HUES6 (cell line): ENCODE measurements at regions not wholly inside any gene's neighbourhood (a gene's known extent, or its start where the extent isn't known, plus 50 kb on each side); places are given as distances from the start of the nearest gene placed in this dataset.

Source experiments
- H3K27ac ChIP-seq: 2 replicates; pipeline ENCODE4 v1.7.0; 2013; ENCODE audit warnings: low read depth, mild to moderate bottlenecking, low read length, inconsistent platforms
- H3K27me3 ChIP-seq: 2 replicates; pipeline ENCODE4 v1.6.1; 2013; ENCODE audit warnings: low read length; ENCODE audit not compliant: control insufficient read depth, insufficient read depth
- H3K36me3 ChIP-seq: 2 replicates; pipeline ENCODE4 v1.6.1; 2013; ENCODE audit warnings: low read length; ENCODE audit not compliant: control insufficient read depth, insufficient read depth
- H3K4me1 ChIP-seq: 2 replicates; pipeline ENCODE4 v1.6.1; 2013; ENCODE audit warnings: low read length; ENCODE audit not compliant: control insufficient read depth, insufficient read depth
- H3K4me3 ChIP-seq: 2 replicates; pipeline ENCODE4 v1.5.1; 2013; ENCODE audit warnings: low read depth, low read length
- H3K9ac ChIP-seq: one replicate; pipeline ENCODE4 v1.6.1; 2013; ENCODE audit warnings: mild to moderate bottlenecking, low read length
- H3K9me3 ChIP-seq: 2 replicates; pipeline ENCODE4 v1.6.1; 2013; ENCODE audit warnings: low read depth, low read length; ENCODE audit not compliant: control insufficient read depth, insufficient read depth

DNA sequence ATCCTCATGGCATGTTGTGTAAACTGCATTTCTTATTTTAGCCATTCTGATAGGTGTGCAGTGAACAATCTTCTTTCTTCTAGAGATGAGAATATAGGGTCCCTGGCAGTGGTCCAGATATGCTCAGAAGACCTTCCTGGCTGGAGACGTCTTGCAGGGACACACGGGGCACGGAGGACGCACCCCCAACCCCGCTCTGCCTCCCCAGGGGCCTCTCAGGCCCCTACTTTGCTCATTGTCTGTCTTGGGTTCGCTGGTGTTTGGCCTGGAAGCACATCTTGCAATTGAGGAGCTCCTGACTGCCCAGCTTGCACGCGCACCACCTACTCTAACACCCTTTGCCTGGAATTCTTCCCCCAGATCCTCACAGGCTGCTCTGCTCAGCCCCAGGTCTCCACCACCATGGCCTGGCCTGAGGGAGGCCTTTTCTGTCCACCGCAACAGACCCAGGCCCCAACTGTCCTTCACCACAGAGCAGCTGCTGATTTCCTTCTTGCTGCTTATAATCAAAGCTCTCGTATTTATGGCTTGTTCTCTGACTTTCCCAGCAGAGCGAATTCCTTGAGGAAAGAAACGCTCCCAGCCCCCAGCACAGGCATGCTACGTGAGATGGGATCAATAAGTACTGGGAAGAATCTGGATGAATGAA lies 295.9 kb upstream of the HDAC4 start:
- no peak overlapping the region for H3K4me3 ChIP-seq
- H3K27me3 ChIP-seq: no peaks in the 10 kb centered on the region
- H3K27ac ChIP-seq: no peak overlapping the region
- no peaks in the 10 kb centered on the region for H3K36me3 ChIP-seq
- no peaks in the 10 kb centered on the region for H3K9me3 ChIP-seq
- H3K4me1 ChIP-seq: no peaks in the 10 kb centered on the region
- H3K9ac ChIP-seq: no peak overlapping the region

DNA sequence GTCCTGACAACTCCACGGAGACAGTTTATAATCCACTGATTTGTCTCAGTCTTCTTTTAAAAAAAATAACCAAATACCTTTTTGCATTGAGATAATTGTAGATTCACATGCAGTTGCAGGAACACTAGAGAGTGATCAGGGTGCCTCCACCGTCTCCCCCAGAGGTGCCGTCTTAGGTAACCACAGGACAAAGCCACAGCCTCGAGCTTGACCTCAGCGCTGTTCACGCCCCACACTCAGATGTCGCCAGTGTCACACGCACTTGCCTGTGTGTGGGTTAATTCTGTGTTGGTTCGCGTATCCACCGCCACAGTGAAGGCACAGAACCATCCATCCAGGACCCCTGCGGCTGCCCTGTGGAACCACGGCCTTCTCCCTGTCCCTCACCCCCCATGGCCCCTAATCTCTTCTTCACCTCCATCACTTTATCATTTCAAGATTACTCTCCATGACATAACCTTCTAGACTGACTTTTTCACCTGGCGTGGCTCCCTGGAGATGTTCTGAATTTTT lies 295.0 kb upstream of the HDAC4 start:
- no peaks in the 10 kb centered on the region for H3K4me1 ChIP-seq
- H3K36me3 ChIP-seq: no peaks in the 10 kb centered on the region
- no peaks in the 10 kb centered on the region for H3K27me3 ChIP-seq
- H3K9me3 ChIP-seq: no peaks in the 10 kb centered on the region
- H3K9ac ChIP-seq: no peak overlapping the region
- no peak overlapping the region for H3K4me3 ChIP-seq
- no peak overlapping the region for H3K27ac ChIP-seq

DNA sequence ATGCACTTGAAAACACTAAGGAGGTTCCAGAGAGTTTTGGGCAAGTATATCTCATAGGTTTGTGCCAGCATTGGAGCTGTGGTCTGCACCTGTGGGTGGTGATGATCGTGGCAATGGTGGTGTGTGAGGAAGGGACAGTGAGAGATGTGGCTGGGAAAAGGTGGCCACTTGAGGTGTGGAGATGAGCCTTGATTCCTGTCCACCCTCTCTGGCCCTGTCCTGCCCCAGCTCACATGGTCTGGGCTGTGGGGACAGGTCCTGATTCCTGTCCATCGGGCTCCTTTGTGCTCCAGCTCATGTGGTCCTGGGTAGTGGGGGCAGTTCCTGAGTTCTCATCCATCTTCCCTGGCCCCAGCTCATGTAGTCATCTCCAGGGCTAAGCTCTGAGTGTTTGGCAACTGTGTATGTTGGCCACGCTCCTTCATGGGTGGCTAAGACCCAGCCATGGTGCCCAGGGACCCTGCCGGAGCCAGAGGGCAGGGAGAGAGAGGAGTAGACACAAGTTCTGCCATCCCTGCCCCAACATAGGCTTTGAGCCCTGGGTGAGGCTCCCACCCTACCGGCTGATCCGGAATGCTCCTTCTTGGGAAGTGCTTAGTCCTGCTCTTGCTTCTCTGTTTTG lies 294.4 kb upstream of the HDAC4 start:
- H3K27me3 ChIP-seq: no peaks in the 10 kb centered on the region
- no peak overlapping the region for H3K27ac ChIP-seq
- H3K36me3 ChIP-seq: no peaks in the 10 kb centered on the region
- peaks cover under 1% of the 10 kb centered on the region; the same call in 1 of the 2 replicates for H3K4me1 ChIP-seq
- H3K9me3 ChIP-seq: no peaks in the 10 kb centered on the region
- H3K9ac ChIP-seq: no peak overlapping the region
- H3K4me3 ChIP-seq: no peak overlapping the region

DNA sequence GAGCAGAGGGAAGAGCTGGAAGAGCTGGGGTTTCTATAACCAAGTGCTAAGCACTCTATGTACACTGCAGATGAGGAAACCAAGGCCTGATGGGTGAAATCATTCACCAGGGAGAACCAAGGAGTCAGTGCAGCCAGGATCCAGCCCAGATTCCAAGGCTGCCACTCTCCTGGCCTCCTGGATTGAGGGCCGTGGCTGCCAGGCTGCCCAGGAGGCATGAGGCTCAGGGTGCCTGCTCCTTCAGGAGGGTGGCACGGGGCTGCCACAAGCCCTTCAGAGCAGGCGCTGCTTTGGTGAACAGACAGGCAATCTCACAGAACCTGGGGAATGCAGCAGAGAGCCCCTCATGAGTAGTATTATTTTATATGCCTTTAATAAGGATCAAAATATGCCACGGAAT lies 293.7 kb upstream of the HDAC4 start:
- no peak overlapping the region for H3K9ac ChIP-seq
- H3K4me1 ChIP-seq: peaks cover 4% of the 10 kb centered on the region; the same call in 1 of the 2 replicates
- no peaks in the 10 kb centered on the region for H3K9me3 ChIP-seq
- H3K4me3 ChIP-seq: no peak overlapping the region
- H3K27ac ChIP-seq: no peak overlapping the region
- no peaks in the 10 kb centered on the region for H3K36me3 ChIP-seq
- no peaks in the 10 kb centered on the region for H3K27me3 ChIP-seq

DNA sequence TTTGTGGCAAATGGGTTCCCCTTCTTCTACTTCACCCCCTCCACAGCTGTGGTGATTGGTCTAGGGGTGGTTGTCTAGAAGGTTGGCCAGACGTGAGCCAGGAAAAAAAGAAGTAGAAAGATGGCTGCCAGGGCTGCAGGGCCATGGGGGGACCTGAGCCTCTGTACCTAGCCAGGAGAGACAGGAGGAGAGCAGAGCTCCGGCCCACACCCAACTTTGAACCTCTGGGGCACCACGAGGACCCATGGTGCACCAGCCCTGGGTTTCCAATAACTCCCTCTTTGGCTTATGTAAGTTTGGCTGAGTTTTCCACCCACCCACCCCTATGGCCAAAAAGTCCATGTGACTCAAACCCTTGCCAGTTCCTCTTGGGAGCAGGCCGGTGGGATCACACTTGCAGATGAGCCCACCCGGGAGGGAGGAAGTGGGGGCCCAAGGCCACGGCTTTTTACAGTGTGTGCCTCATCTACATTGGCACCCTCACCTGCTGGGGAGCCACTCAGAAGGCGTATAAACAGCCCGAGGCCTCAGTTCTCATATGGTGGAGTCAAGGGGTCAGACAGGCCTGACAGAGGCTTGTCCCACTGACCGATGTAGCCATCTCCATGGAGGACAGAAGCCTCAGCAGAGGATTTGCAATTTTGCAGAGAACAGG lies 293.1 kb upstream of the HDAC4 start:
- Histone ChIP-seq H3K4me3 (no peak overlapping the region), H3K27ac (no peak overlapping the region), H3K9ac (no peak overlapping the region), H3K36me3 (no peaks in the 10 kb centered on the region), H3K9me3 (no peaks in the 10 kb centered on the region), H3K4me1 (peaks cover 4% of the 10 kb centered on the region; the same call in 1 of the 2 replicates), H3K27me3 (no peaks in the 10 kb centered on the region)

DNA sequence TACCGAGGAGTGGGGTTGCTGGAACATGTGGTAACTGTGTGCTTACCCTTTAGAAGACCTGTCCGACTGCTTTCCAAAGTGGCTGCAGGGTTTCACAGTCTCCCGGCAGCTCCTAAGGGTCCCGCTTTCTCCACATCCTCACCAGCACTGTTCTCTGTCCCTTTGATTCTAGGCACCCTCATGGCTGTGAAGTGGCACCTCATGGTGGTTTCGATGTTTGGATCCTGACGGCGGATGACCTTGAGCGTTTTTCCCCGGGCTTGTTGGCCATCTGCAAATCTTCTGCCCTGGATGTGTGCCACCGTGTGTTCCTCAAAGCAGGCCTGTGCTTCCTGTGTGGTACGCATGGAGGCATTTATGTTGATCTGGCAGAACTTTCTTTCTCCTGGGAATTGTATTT lies 292.5 kb upstream of the HDAC4 start:
- peaks cover 4% of the 10 kb centered on the region; the same call in 1 of the 2 replicates for H3K4me1 ChIP-seq
- H3K27ac ChIP-seq: no peak overlapping the region
- H3K9ac ChIP-seq: no peak overlapping the region
- no peak overlapping the region for H3K4me3 ChIP-seq
- no peaks in the 10 kb centered on the region for H3K36me3 ChIP-seq
- H3K27me3 ChIP-seq: no peaks in the 10 kb centered on the region
- no peaks in the 10 kb centered on the region for H3K9me3 ChIP-seq

DNA sequence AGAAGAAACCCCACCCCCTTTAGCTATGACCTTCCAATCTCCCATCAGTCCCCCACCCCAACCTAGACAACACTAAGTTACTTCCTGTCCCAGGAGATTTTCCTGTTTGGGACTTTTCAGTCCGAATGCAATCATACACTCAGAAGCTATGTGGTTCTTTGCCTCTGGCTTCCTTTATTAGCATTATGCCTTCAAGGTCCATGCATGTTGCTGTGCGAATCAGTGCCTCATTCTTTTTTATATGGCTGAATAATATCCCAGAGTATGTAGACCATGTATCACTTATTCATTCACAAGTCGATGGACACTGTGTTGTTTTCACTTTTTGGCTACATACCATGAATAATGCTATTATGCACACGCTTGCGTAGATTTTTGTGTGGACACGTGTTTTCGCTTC lies 292.1 kb upstream of the HDAC4 start:
- H3K9me3 ChIP-seq: no peaks in the 10 kb centered on the region
- H3K36me3 ChIP-seq: no peaks in the 10 kb centered on the region
- H3K9ac ChIP-seq: no peak overlapping the region
- H3K4me3 ChIP-seq: no peak overlapping the region
- H3K4me1 ChIP-seq: peaks cover 4% of the 10 kb centered on the region; the same call in 1 of the 2 replicates
- H3K27ac ChIP-seq: no peak overlapping the region
- no peaks in the 10 kb centered on the region for H3K27me3 ChIP-seq

DNA sequence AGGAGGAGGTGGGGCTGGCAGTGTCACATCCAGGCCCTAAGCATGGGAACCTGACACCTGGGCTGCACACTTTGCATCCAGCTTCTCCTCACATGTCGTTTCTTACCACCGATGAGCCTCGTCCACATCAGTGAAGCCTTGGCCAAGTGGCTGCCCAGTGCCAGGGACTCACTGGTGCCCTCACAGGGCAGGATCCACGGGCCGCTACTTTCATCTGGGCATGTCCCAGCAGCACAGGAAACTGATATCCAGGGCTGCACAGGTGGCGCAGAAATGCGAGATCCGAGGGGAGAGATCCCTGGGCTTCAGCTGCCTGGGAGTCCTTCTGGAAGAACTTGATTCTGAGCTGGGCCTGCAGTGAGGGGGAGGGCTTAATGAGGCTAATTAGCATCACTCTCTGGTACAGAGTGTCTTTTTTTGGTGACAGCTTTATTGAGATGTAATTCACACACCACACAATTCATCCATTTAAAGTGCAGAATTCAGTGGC lies 291.6 kb upstream of the HDAC4 start:
- H3K27me3 ChIP-seq: no peaks in the 10 kb centered on the region
- no peaks in the 10 kb centered on the region for H3K36me3 ChIP-seq
- H3K27ac ChIP-seq: no peak overlapping the region
- no peak overlapping the region for H3K4me3 ChIP-seq
- H3K9me3 ChIP-seq: no peaks in the 10 kb centered on the region
- H3K4me1 ChIP-seq: peaks cover 4% of the 10 kb centered on the region; the same call in 1 of the 2 replicates
- no peak overlapping the region for H3K9ac ChIP-seq

DNA sequence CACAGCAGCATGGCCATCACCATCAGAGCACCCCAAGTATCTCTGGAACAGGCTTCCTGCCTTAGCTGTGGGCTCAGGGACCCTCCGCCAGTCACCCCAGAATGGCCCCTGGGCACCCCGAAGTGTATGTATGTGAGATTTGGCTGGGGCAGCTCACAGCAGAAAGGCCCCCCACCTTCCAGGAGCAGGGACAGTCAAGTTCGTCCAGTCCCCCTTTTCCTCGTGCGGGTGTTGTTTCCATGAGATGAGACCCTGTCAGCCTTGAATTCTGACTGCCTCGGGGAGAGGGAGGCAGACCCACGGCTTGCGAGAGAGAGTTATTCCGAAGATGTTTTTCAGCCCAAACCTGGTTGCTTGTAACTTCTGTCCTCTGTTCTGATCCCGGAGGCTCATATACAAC lies 290.9 kb upstream of the HDAC4 start:
- H3K9ac ChIP-seq: no peak overlapping the region
- peaks cover 4% of the 10 kb centered on the region; the same call in 1 of the 2 replicates for H3K4me1 ChIP-seq
- no peaks in the 10 kb centered on the region for H3K27me3 ChIP-seq
- no peak overlapping the region for H3K27ac ChIP-seq
- no peaks in the 10 kb centered on the region for H3K9me3 ChIP-seq
- H3K36me3 ChIP-seq: no peaks in the 10 kb centered on the region
- no peak overlapping the region for H3K4me3 ChIP-seq

DNA sequence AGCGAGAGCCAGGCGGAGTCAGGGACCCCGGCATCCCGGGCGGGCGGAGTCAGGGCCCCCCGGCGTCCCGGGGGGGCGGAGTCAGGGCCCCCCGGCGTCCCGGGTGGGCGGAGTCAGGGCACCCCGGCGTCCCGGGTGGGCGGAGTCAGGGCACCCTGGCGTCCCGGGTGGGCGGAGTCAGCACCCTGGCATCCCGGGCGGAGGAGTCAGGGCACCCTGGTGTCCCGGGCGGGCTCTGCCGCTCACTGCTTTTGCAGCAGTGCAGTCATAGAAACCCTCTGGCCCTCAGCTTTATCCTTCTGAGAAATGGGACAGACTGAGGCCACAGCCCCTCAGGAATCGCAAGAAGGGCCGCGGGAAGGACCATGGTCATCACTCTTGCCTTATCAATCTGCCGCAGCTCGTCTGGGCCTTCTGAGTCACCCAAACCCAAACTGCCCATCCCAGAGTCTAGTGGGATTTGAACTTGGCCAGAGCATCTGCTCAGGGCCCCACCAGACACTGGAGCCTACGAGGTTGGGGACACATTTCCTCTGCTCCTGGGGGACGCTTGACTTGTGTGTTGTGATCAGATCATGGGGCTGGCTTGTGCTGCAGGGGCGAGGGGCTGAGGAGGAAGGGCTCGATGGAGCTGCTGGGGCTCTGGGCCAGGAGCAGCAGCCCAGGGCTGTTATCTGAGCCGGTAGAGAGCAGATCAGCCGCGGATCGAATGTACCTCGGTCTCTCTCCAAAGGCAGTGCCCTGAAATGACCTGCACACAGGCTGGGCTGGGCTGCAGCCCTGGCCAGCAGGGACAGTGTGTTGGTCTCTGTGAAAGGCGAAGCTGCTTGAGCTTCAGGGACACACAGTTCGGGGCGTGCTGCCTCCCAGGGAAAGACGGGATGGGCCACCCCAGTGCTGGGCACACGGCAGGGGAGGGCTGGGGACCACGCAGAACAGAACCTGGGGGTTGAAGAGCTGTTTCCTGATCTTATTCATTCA lies 290.1 kb upstream of the HDAC4 start:
- Histone ChIP-seq H3K9ac (no peak overlapping the region), H3K9me3 (no peaks in the 10 kb centered on the region), H3K4me1 (peaks cover 4% of the 10 kb centered on the region; the same call in 1 of the 2 replicates), H3K27me3 (no peaks in the 10 kb centered on the region), H3K4me3 (no peak overlapping the region), H3K36me3 (no peaks in the 10 kb centered on the region), H3K27ac (no peak overlapping the region)
